ENCODE measurements at regions not wholly inside any gene's neighbourhood (a gene's known extent, or its start where the extent isn't known, plus 50 kb on each side); places are given as distances from the start of the nearest gene placed in this dataset.
"Not testable (repeated sequence)": the region's sequence is repeated elsewhere in the genome, so short reads cannot be mapped to it uniquely, and the experiment has no call there.

DNA sequence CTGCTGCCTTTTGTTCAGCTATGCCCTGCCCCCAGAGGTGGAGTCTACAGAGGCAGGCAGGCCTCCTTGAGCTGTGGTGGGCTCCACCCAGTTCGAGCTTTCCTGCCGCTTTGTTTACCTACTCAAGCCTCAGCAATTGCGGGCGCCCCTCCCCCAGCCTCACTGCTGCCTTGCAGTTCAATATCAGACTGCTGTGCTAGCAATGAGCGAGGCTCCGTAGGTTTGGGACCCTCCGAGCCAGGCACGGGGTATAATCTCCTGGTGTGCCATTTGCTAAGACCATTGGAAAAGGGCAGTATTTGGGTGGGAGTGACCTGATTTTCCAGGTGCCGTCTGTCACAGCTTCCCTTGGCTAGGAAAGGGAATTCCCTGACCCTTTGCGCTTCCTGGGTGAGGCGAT lies 51.9 kb downstream of the DIPK2A start:
- not testable (repeated sequence) for H3K4me3 ChIP-seq (ENCODE audit: low read length); DNase-seq (ENCODE audit: low read depth)

- peak; percentile 0 for DNase-seq (ENCODE audit: low read depth)
- TF ChIP-seq, protein P1, sequence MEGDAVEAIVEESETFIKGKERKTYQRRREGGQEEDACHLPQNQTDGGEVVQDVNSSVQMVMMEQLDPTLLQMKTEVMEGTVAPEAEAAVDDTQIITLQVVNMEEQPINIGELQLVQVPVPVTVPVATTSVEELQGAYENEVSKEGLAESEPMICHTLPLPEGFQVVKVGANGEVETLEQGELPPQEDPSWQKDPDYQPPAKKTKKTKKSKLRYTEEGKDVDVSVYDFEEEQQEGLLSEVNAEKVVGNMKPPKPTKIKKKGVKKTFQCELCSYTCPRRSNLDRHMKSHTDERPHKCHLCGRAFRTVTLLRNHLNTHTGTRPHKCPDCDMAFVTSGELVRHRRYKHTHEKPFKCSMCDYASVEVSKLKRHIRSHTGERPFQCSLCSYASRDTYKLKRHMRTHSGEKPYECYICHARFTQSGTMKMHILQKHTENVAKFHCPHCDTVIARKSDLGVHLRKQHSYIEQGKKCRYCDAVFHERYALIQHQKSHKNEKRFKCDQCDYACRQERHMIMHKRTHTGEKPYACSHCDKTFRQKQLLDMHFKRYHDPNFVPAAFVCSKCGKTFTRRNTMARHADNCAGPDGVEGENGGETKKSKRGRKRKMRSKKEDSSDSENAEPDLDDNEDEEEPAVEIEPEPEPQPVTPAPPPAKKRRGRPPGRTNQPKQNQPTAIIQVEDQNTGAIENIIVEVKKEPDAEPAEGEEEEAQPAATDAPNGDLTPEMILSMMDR (conservative IDR thresholded peaks at IDR 0.05; ENCODE audit: low read length), result no peak
- H3K4me3 ChIP-seq (ENCODE audit: low read length), result no peak overlapping the region
Observed at GRCh38 chr3:144028798-144029411, 57.3 kb downstream of the DIPK2A start.

- no peak for DNase-seq (ENCODE audit: low read depth)
- TF ChIP-seq, protein P1 (conservative IDR thresholded peaks at IDR 0.05; ENCODE audit: low read length), result no peak
- no peak overlapping the region for H3K4me3 ChIP-seq (ENCODE audit: low read length)
Observed at GRCh38 chr3:144029769-144030168, 58.1 kb downstream of the DIPK2A start.

DNA sequence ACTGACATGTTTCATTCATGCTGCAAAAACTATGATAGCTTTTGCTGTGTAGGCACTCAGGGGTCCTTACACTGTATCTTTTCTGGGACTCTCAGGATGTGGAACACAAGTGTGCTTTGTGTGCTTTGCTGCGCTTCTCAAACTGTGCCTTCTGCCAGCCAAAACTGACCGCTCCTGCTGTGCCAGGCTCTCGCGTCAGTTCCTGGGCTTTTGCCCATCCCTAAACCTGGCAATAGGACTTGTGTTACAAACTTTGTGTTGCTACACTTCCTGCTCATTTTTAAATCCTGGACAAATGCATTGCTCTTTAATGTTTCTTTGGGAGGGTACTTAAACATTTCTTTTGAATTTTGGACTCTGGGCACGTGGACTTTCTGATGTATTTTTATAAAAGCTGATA lies 60.3 kb downstream of the DIPK2A start:
- no peak overlapping the region for H3K4me3 ChIP-seq (ENCODE audit: low read length)
- TF ChIP-seq, protein P1 (conservative IDR thresholded peaks at IDR 0.05; ENCODE audit: low read length), result no peak
- peak; percentile 34 for DNase-seq (ENCODE audit: low read depth)

- TF ChIP-seq, protein P1 (conservative IDR thresholded peaks at IDR 0.05; ENCODE audit: low read length), result no peak
- no peak overlapping the region for H3K4me3 ChIP-seq (ENCODE audit: low read length)
- no peak for DNase-seq (ENCODE audit: low read depth)
Observed at GRCh38 chr3:144032531-144033239, 61.1 kb downstream of the DIPK2A start.

DNA sequence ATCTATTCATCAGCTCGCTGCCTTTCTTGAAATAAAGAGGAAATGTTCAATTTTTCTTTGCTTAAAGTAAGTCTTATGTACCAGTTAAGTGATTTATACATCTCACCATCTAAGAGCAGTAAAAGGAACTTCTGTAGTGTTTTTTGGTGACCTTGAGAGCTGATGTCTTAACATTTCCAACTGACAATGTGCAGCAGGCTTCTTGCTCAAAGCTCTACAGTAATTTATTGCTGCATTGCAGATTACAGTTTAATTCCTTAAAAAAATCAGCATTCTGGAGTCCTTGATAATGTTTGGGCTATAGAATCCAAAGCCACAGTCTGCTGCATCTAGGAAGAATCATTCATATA lies 61.6 kb downstream of the DIPK2A start:
- no peak overlapping the region for H3K4me3 ChIP-seq (ENCODE audit: low read length)
- TF ChIP-seq, protein P1 (conservative IDR thresholded peaks at IDR 0.05; ENCODE audit: low read length), result no peak
- no peak for DNase-seq (ENCODE audit: low read depth)

GRCh38 chr3:144033863-144034262 lies 62.2 kb downstream of the DIPK2A start:
- no peak for DNase-seq (ENCODE audit: low read depth)
- TF ChIP-seq, protein P1 (conservative IDR thresholded peaks at IDR 0.05; ENCODE audit: low read length), result no peak
- H3K4me3 ChIP-seq (ENCODE audit: low read length), result no peak overlapping the region
